ENCODE measurements at regions not wholly inside any gene's neighbourhood (a gene's known extent, or its start where the extent isn't known, plus 50 kb on each side); places are given as distances from the start of the nearest gene placed in this dataset.

- no peak for TF ChIP-seq CTCF (IDR thresholded peaks at IDR 0.05)
- Histone ChIP-seq H3K4me3 (ENCODE audit: low read length) (no peak overlapping the region), H3K27ac (ENCODE audit: low read depth in 1 of 2, low read length in 2 of 2) (no peak overlapping the region), H3K27me3 (ENCODE audit: control insufficient read depth in 1 of 2, insufficient read depth in 2 of 2, low read length in 2 of 2) (no peaks in the 10 kb centered on the region), H3K9me3 (ENCODE audit: control insufficient read depth in 1 of 2, insufficient read depth in 1 of 2, low read length in 2 of 2) (peaks cover 10 to 24% of the 10 kb centered on the region in 2 experiments), H3K4me1 (ENCODE audit: insufficient read depth, low read length) (no peaks in the 10 kb centered on the region), H3K36me3 (ENCODE audit: insufficient read depth, low read length) (no peaks in the 10 kb centered on the region)
- Mint-ChIP-seq H3K27me3 (no peaks in the 10 kb centered on the region), H3K4me1 (ENCODE audit: low read depth) (no peaks in the 10 kb centered on the region), H3K9me3 (peaks cover 5% of the 10 kb centered on the region), H3K4me3 (no peak overlapping the region), H3K36me3 (ENCODE audit: low read depth) (no peaks in the 10 kb centered on the region), H3K27ac (no peak overlapping the region)
- intact Hi-C loops (cut with DNase I, micrococcal nuclease) = no loop called here
- ATAC-seq (ENCODE audit: poor library complexity) (no peak), DNase-seq (no peak)
- CTCF ChIA-PET = no interaction called here
- POLR2A ChIA-PET = no interaction called here
Observed at GRCh38 chr13:64958106-64958505, 2272.0 kb downstream of the PCDH9 start.

- Histone ChIP-seq H3K9me3 (ENCODE audit: control insufficient read depth in 1 of 2, insufficient read depth in 1 of 2, low read length in 2 of 2) (peaks cover 0 to 13% of the 10 kb centered on the region in 2 experiments), H3K36me3 (ENCODE audit: insufficient read depth, low read length) (no peaks in the 10 kb centered on the region), H3K27me3 (ENCODE audit: control insufficient read depth in 1 of 2, insufficient read depth in 2 of 2, low read length in 2 of 2) (no peaks in the 10 kb centered on the region), H3K27ac (ENCODE audit: low read depth in 1 of 2, low read length in 2 of 2) (no peak overlapping the region), H3K4me1 (ENCODE audit: insufficient read depth, low read length) (no peaks in the 10 kb centered on the region), H3K4me3 (ENCODE audit: low read length) (no peak overlapping the region)
- ChIA-PET POLR2A (no interaction called here), CTCF (no interaction called here)
- Mint-ChIP-seq H3K9me3 (no peaks in the 10 kb centered on the region), H3K4me1 (ENCODE audit: low read depth) (no peaks in the 10 kb centered on the region), H3K4me3 (no peak overlapping the region), H3K27ac (no peak overlapping the region), H3K36me3 (ENCODE audit: low read depth) (no peaks in the 10 kb centered on the region), H3K27me3 (no peaks in the 10 kb centered on the region)
- no peak for TF ChIP-seq CTCF (IDR thresholded peaks at IDR 0.05)
- DNase-seq (no peak), ATAC-seq (ENCODE audit: poor library complexity) (no peak)
- intact Hi-C loops (cut with DNase I, micrococcal nuclease) = no loop called here
Observed at GRCh38 chr13:64938660-64939059, 2291.5 kb downstream of the PCDH9 start.

GRCh38 chr13:64937302-64937701 is 2292.8 kb downstream of the PCDH9 start:
- Histone ChIP-seq H3K27ac (ENCODE audit: low read depth in 1 of 2, low read length in 2 of 2) (no peak overlapping the region), H3K9me3 (ENCODE audit: control insufficient read depth in 1 of 2, insufficient read depth in 1 of 2, low read length in 2 of 2) (peaks cover 0 to 13% of the 10 kb centered on the region in 2 experiments), H3K27me3 (ENCODE audit: control insufficient read depth in 1 of 2, insufficient read depth in 2 of 2, low read length in 2 of 2) (no peaks in the 10 kb centered on the region), H3K36me3 (ENCODE audit: insufficient read depth, low read length) (no peaks in the 10 kb centered on the region), H3K4me1 (ENCODE audit: insufficient read depth, low read length) (no peaks in the 10 kb centered on the region), H3K4me3 (ENCODE audit: low read length) (no peak overlapping the region)
- TF ChIP-seq CTCF (IDR thresholded peaks at IDR 0.05) = no peak
- intact Hi-C loops (cut with DNase I, micrococcal nuclease) = no loop called here
- DNase-seq (no peak), ATAC-seq (ENCODE audit: poor library complexity) (no peak)
- Mint-ChIP-seq H3K4me3 (no peak overlapping the region), H3K9me3 (no peaks in the 10 kb centered on the region), H3K4me1 (ENCODE audit: low read depth) (no peaks in the 10 kb centered on the region), H3K27ac (no peak overlapping the region), H3K36me3 (ENCODE audit: low read depth) (no peaks in the 10 kb centered on the region), H3K27me3 (no peaks in the 10 kb centered on the region)
- CTCF ChIA-PET = no interaction called here
- POLR2A ChIA-PET = no interaction called here
